Activated naive CD8-positive, alpha-beta T cell (primary cell): ENCODE measurements at regions not wholly inside any gene's neighbourhood (a gene's known extent, or its start where the extent isn't known, plus 50 kb on each side); places are given as distances from the start of the nearest gene placed in this dataset.

Source experiments
- H3K27ac Mint-ChIP-seq: one replicate; pipeline ENCODE4 v1.8.0; 2021; ENCODE audit warnings: mixed read lengths
- H3K27me3 Mint-ChIP-seq: one replicate; pipeline ENCODE4 v1.8.0; 2021; ENCODE audit warnings: mixed read lengths
- H3K36me3 Mint-ChIP-seq: one replicate; pipeline ENCODE4 v1.8.0; 2021; ENCODE audit warnings: mixed read lengths
- H3K4me1 Mint-ChIP-seq: one replicate; pipeline ENCODE4 v1.8.0; 2021; ENCODE audit warnings: low read depth, mixed read lengths
- H3K4me3 Mint-ChIP-seq: one replicate; pipeline ENCODE4 v1.8.0; 2021; ENCODE audit warnings: mild to moderate bottlenecking, mixed read lengths
- H3K9me3 Mint-ChIP-seq: one replicate; pipeline ENCODE4 v1.8.0; 2021; ENCODE audit warnings: low read depth, mixed read lengths

- H3K27me3 Mint-ChIP-seq, result no peaks in the 10 kb centered on the region
- H3K36me3 Mint-ChIP-seq, result no peaks in the 10 kb centered on the region
- no peaks in the 10 kb centered on the region for H3K4me1 Mint-ChIP-seq
- H3K27ac Mint-ChIP-seq, result no peak overlapping the region
- no peak overlapping the region for H3K4me3 Mint-ChIP-seq
- H3K9me3 Mint-ChIP-seq, result no peaks in the 10 kb centered on the region
These were observed 308.7 kb upstream of the ATP2B1 start for GRCh38 chr12:90017316-90017715.

GRCh38 chr12:90015228-90015627 is 306.6 kb upstream of the ATP2B1 start:
- H3K27ac Mint-ChIP-seq, result no peak overlapping the region

GRCh38 chr12:90013409-90013808 is 304.8 kb upstream of the ATP2B1 start:
- Mint-ChIP-seq H3K36me3 (no peaks in the 10 kb centered on the region), H3K4me1 (no peaks in the 10 kb centered on the region), H3K27me3 (no peaks in the 10 kb centered on the region), H3K27ac (no peak overlapping the region), H3K4me3 (no peak overlapping the region), H3K9me3 (no peaks in the 10 kb centered on the region)

More at GRCh38 chr12:90015228-90015627, 306.6 kb upstream of the ATP2B1 start:
- H3K36me3 Mint-ChIP-seq, result no peaks in the 10 kb centered on the region
- H3K9me3 Mint-ChIP-seq, result no peaks in the 10 kb centered on the region
- no peaks in the 10 kb centered on the region for H3K4me1 Mint-ChIP-seq
- H3K27me3 Mint-ChIP-seq, result no peaks in the 10 kb centered on the region
- H3K4me3 Mint-ChIP-seq, result no peak overlapping the region

DNA sequence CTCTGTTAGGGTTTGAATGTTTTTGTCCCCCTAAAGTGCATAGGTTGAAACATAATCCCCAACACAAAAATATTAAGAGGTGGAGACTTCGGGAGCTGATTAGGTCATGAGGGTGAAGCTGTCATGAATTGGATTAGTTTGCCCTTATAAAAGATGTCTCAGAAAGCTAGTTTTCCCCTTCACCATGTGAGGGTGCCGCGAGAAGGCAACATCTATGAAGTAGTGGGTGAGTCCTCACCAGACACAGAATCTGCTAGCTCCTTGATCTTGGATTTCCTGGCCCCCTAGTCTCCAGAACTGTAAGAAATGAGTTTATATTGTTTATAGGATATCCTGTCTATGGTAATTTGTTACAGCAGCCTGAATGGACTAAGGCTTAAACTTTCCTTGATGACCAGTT is 301.5 kb upstream of the ATP2B1 start:
- no peaks in the 10 kb centered on the region for H3K27me3 Mint-ChIP-seq
- H3K4me3 Mint-ChIP-seq, result no peak overlapping the region
- no peaks in the 10 kb centered on the region for H3K4me1 Mint-ChIP-seq
- H3K9me3 Mint-ChIP-seq, result no peaks in the 10 kb centered on the region
- no peak overlapping the region for H3K27ac Mint-ChIP-seq
- no peaks in the 10 kb centered on the region for H3K36me3 Mint-ChIP-seq

DNA sequence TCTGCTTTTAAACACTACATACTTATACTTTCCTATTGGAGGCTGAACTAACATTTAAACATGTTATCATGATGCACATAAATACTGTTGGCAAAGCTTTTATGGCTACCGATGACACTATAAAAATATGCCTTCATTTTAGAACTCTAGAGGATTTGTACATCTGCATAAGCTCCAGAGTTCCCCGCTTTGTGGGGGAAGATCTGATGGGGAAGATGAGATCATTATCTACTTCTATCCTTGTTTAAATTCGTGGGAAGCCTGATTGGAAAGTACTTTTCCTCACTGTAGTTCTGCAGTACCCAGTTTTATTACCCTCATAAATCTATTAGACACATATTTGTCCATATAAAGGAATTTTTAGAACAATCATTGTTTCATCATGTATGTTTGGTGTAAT is 299.6 kb upstream of the ATP2B1 start:
- Mint-ChIP-seq H3K27me3 (no peaks in the 10 kb centered on the region), H3K27ac (no peak overlapping the region), H3K4me3 (no peak overlapping the region), H3K4me1 (no peaks in the 10 kb centered on the region), H3K9me3 (no peaks in the 10 kb centered on the region), H3K36me3 (no peaks in the 10 kb centered on the region)

GRCh38 chr12:90004319-90005074 is 295.9 kb upstream of the ATP2B1 start:
- no peak overlapping the region for H3K27ac Mint-ChIP-seq
- no peaks in the 10 kb centered on the region for H3K4me1 Mint-ChIP-seq
- H3K36me3 Mint-ChIP-seq, result no peaks in the 10 kb centered on the region
- no peaks in the 10 kb centered on the region for H3K27me3 Mint-ChIP-seq
- no peak overlapping the region for H3K4me3 Mint-ChIP-seq
- H3K9me3 Mint-ChIP-seq, result no peaks in the 10 kb centered on the region

- Mint-ChIP-seq H3K4me1 (no peaks in the 10 kb centered on the region), H3K27me3 (no peaks in the 10 kb centered on the region), H3K9me3 (no peaks in the 10 kb centered on the region), H3K4me3 (no peak overlapping the region), H3K36me3 (no peaks in the 10 kb centered on the region), H3K27ac (no peak overlapping the region)
These were observed 295.1 kb upstream of the ATP2B1 start for GRCh38 chr12:90003688-90004087.

DNA sequence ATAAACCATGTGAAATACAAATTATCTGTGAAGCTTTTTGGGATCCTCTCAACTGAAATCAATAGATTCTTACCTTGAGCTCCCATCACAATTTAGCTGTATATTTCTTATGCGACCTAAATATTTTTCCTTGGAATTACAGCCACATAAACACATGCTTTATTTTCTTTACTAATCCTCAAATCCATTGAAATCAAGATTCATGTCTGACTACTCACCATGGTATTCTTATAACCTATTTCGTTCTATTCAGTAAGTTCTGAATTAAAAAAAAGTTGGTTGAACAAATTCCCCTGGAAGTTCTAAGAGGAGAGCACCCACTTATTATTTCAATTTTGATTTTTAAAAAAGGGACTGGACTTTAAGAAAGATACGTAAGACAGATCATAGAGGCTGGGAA is 292.1 kb upstream of the ATP2B1 start:
- no peaks in the 10 kb centered on the region for H3K9me3 Mint-ChIP-seq
- no peaks in the 10 kb centered on the region for H3K36me3 Mint-ChIP-seq
- H3K27me3 Mint-ChIP-seq, result no peaks in the 10 kb centered on the region
- no peak overlapping the region for H3K27ac Mint-ChIP-seq
- H3K4me1 Mint-ChIP-seq, result no peaks in the 10 kb centered on the region
- H3K4me3 Mint-ChIP-seq, result no peak overlapping the region

- Mint-ChIP-seq H3K9me3 (no peaks in the 10 kb centered on the region), H3K4me3 (no peak overlapping the region), H3K27me3 (no peaks in the 10 kb centered on the region), H3K27ac (no peak overlapping the region), H3K36me3 (no peaks in the 10 kb centered on the region), H3K4me1 (no peaks in the 10 kb centered on the region)
These were observed 291.3 kb upstream of the ATP2B1 start for GRCh38 chr12:89999699-90000505.

- H3K4me3 Mint-ChIP-seq, result no peak overlapping the region
- H3K36me3 Mint-ChIP-seq, result peaks cover 3% of the 10 kb centered on the region
- peaks cover 18% of the 10 kb centered on the region for H3K4me1 Mint-ChIP-seq
- H3K27me3 Mint-ChIP-seq, result no peaks in the 10 kb centered on the region
- no peak overlapping the region for H3K27ac Mint-ChIP-seq
- H3K9me3 Mint-ChIP-seq, result no peaks in the 10 kb centered on the region
These were observed 287.2 kb upstream of the ATP2B1 start for GRCh38 chr12:89995870-89996269.

DNA sequence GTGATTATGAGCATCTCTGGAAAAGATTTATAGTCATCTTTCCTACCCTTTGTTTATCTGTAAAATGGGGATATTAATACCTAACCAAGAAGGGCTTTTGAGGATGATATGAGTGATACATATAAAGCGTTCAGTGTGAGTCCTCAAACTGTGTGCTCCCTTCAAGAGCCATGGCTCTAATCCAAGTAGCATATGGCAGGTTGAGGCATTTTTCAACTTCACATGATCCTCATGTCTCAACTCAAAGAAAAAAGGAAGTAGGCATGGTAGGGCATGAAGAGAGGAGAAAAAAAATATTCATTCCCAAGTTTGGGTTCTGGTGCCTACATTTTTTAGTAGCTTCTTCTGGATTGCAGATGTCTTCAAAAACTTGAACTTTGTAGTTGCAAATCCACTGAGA is 286.3 kb upstream of the ATP2B1 start:
- Mint-ChIP-seq H3K27ac (no peak overlapping the region), H3K9me3 (no peaks in the 10 kb centered on the region), H3K36me3 (peaks cover 3% of the 10 kb centered on the region), H3K4me1 (peaks cover 18% of the 10 kb centered on the region), H3K4me3 (no peak overlapping the region), H3K27me3 (no peaks in the 10 kb centered on the region)

DNA sequence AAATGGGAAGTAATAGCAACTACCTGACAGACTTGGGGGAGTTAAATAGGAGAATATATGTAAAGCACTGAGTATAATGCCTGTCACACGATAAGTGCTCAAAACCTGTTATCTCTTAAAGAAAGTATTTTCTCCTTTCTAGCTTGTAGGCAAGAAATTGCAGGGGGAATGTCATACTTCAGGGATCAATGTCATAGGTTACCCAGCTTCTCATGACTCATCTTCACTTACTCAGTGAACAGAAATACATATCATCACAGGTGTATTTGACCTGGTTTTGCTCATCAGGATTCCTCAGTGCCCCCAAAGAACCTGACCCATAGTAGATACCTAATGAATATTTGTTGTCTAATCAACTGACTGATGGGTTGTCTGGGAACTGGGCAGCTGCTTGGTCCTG is 285.0 kb upstream of the ATP2B1 start:
- H3K4me3 Mint-ChIP-seq, result no peak overlapping the region
- no peak overlapping the region for H3K27ac Mint-ChIP-seq
- H3K36me3 Mint-ChIP-seq, result peaks cover 3% of the 10 kb centered on the region
- no peaks in the 10 kb centered on the region for H3K27me3 Mint-ChIP-seq
- H3K9me3 Mint-ChIP-seq, result no peaks in the 10 kb centered on the region
- H3K4me1 Mint-ChIP-seq, result peaks cover 18% of the 10 kb centered on the region

- Mint-ChIP-seq H3K36me3 (peaks cover 3% of the 10 kb centered on the region), H3K4me3 (no peak overlapping the region), H3K9me3 (no peaks in the 10 kb centered on the region), H3K27me3 (no peaks in the 10 kb centered on the region), H3K27ac (no peak overlapping the region), H3K4me1 (peaks cover 18% of the 10 kb centered on the region)
These were observed 284.2 kb upstream of the ATP2B1 start for GRCh38 chr12:89992668-89993451.

GRCh38 chr12:89991807-89992590 is 283.4 kb upstream of the ATP2B1 start:
- no peak overlapping the region for H3K4me3 Mint-ChIP-seq
- H3K4me1 Mint-ChIP-seq, result peaks cover 18% of the 10 kb centered on the region
- H3K36me3 Mint-ChIP-seq, result peaks cover 3% of the 10 kb centered on the region
- H3K27ac Mint-ChIP-seq, result no peak overlapping the region
- H3K27me3 Mint-ChIP-seq, result no peaks in the 10 kb centered on the region
- no peaks in the 10 kb centered on the region for H3K9me3 Mint-ChIP-seq
